ENCODE measurements at regions not wholly inside any gene's neighbourhood (a gene's known extent, or its start where the extent isn't known, plus 50 kb on each side); places are given as distances from the start of the nearest gene placed in this dataset.
A peak's percentile ranks its signal among the peaks of the same experiment; 100 is the strongest.
"Not testable (repeated sequence)": the region's sequence is repeated elsewhere in the genome, so short reads cannot be mapped to it uniquely, and the experiment has no call there.

- no peak overlapping the region for H3K27ac Mint-ChIP-seq
- no peaks in the 10 kb centered on the region for H3K27me3 Mint-ChIP-seq
- no peak for TF ChIP-seq CTCF (IDR thresholded peaks at IDR 0.05; ENCODE audit: unreplicated experiment)
- peaks cover 32% of the 10 kb centered on the region for H3K4me1 Mint-ChIP-seq (ENCODE audit: low read depth)
- no peaks in the 10 kb centered on the region for H3K36me3 Mint-ChIP-seq (ENCODE audit: insufficient read depth)
- no peak for DNase-seq (ENCODE audit: low spot score, unreplicated experiment)
- no peaks in the 10 kb centered on the region for H3K9me3 Mint-ChIP-seq (ENCODE audit: low read depth)
- no peak overlapping the region for H3K4me3 Mint-ChIP-seq (ENCODE audit: low read depth)
Measured at GRCh38 chr4:188661502-188661901, 522.3 kb downstream of the TRIML1 start.

- H3K4me1 Mint-ChIP-seq (ENCODE audit: low read depth) = peaks cover 25% of the 10 kb centered on the region
- DNase-seq (ENCODE audit: low spot score, unreplicated experiment) = no peak
- H3K27me3 Mint-ChIP-seq = no peaks in the 10 kb centered on the region
- no peak overlapping the region for H3K4me3 Mint-ChIP-seq (ENCODE audit: low read depth)
- peaks cover 3% of the 10 kb centered on the region for H3K9me3 Mint-ChIP-seq (ENCODE audit: low read depth)
- TF ChIP-seq CTCF (IDR thresholded peaks at IDR 0.05; ENCODE audit: unreplicated experiment) = no peak
- peak overlapping the region; percentile 9 for H3K27ac Mint-ChIP-seq
- H3K36me3 Mint-ChIP-seq (ENCODE audit: insufficient read depth) = peaks cover 1% of the 10 kb centered on the region
Measured at GRCh38 chr4:188663369-188663768, 524.1 kb downstream of the TRIML1 start.

- peaks cover 6% of the 10 kb centered on the region for H3K9me3 Mint-ChIP-seq (ENCODE audit: low read depth)
- no peak overlapping the region for H3K4me3 Mint-ChIP-seq (ENCODE audit: low read depth)
- H3K36me3 Mint-ChIP-seq (ENCODE audit: insufficient read depth) = peaks cover 4% of the 10 kb centered on the region
- peaks cover 23% of the 10 kb centered on the region for H3K4me1 Mint-ChIP-seq (ENCODE audit: low read depth)
- TF ChIP-seq CTCF (IDR thresholded peaks at IDR 0.05; ENCODE audit: unreplicated experiment) = no peak
- no peak for DNase-seq (ENCODE audit: low spot score, unreplicated experiment)
- H3K27me3 Mint-ChIP-seq = no peaks in the 10 kb centered on the region
- H3K27ac Mint-ChIP-seq = peak overlapping the region; percentile 74
Measured at GRCh38 chr4:188665491-188666457, 526.5 kb downstream of the TRIML1 start.

GRCh38 chr4:188678691-188679090, 539.5 kb downstream of the TRIML1 start:
- not testable (repeated sequence) for DNase-seq (ENCODE audit: low spot score, unreplicated experiment); H3K27me3 Mint-ChIP-seq; H3K36me3 Mint-ChIP-seq (ENCODE audit: insufficient read depth); H3K4me3 Mint-ChIP-seq (ENCODE audit: low read depth); H3K4me1 Mint-ChIP-seq (ENCODE audit: low read depth); H3K27ac Mint-ChIP-seq
- H3K9me3 Mint-ChIP-seq (ENCODE audit: low read depth) = peaks cover 23% of the 10 kb centered on the region

GRCh38 chr4:188680004-188680666, 540.9 kb downstream of the TRIML1 start:
- Mint-ChIP-seq H3K4me1 (ENCODE audit: low read depth) (no peaks in the 10 kb centered on the region), H3K27me3 (no peaks in the 10 kb centered on the region), H3K9me3 (ENCODE audit: low read depth) (peaks cover 15% of the 10 kb centered on the region), H3K27ac (no peak overlapping the region), H3K4me3 (ENCODE audit: low read depth) (no peak overlapping the region), H3K36me3 (ENCODE audit: insufficient read depth) (no peaks in the 10 kb centered on the region)
- no peak for TF ChIP-seq CTCF (IDR thresholded peaks at IDR 0.05; ENCODE audit: unreplicated experiment)
- no peak for DNase-seq (ENCODE audit: low spot score, unreplicated experiment)
